Activated naive CD4-positive, alpha-beta T cell (primary cell): ENCODE measurements at regions not wholly inside any gene's neighbourhood (a gene's known extent, or its start where the extent isn't known, plus 50 kb on each side); places are given as distances from the start of the nearest gene placed in this dataset.

Source experiments
- DNase-seq, 4 experiments: peaks; one replicate each; lab custom pipeline; 2025; lab: John Stamatoyannopoulos, UW

DNA sequence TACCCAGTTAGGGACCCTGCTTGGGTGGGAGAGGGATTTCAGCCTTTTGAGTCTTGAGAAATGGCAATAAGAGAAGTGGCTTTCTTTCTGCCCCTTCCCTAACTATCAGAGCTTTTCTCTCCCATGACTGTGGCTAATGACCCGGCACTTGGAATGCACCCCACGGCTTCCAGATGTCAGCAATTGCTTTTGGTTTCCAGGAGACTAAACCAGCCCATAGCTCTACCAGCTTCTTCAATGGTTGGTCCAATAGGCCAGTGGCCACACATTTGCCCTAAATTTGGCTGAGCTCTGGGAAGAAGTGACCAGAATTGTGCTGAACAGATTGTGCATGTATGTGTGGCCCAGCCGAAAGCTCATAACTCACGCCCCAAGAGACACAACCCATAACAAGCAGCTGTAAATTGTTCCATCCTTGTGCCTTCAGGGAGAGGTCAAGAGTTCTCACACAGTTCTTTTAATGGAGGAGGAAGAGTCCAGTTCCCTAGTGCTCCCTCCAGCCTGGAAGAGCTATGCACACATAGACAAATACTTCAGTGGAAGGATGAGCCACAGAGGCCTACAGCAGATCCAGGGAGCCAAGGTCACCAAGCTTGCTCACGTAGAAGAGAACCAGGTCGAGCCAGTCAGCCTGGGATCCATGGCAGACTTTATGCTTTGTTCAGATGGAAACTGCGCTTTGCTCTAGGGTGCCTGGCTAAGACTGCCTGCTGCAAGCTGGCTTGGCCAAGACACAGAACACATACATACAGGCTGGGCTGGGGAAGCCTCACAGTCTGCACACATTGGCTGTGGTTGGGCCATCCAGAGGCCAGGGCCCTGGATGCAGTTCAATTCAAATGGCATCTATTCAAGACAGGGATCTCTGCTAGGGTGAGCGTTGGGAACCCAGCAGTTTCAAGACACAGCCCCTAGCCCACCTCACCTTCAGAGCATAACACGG, 131.8 kb upstream of the HABP2 start:
- DNase-seq, result no peak

DNA sequence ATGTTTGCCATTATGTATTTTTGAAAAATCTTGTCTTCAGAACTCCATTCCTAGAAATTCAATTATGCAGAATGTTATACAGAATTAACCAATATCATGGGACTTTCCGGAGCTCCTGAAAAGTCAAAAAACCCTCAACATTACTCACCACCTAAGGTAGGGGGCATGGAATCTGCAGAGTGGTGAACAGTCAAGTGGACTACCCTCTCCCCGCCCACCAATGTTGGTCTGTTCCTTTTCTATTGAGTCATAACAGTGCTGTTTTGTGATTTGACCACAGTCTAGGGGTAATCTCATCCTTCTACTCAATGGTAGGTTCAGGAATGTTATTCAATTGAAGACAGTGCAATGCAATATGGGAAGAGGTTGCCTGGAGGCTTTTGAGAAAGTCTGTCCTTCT, 130.5 kb upstream of the HABP2 start:
- DNase-seq, result no peak

DNA sequence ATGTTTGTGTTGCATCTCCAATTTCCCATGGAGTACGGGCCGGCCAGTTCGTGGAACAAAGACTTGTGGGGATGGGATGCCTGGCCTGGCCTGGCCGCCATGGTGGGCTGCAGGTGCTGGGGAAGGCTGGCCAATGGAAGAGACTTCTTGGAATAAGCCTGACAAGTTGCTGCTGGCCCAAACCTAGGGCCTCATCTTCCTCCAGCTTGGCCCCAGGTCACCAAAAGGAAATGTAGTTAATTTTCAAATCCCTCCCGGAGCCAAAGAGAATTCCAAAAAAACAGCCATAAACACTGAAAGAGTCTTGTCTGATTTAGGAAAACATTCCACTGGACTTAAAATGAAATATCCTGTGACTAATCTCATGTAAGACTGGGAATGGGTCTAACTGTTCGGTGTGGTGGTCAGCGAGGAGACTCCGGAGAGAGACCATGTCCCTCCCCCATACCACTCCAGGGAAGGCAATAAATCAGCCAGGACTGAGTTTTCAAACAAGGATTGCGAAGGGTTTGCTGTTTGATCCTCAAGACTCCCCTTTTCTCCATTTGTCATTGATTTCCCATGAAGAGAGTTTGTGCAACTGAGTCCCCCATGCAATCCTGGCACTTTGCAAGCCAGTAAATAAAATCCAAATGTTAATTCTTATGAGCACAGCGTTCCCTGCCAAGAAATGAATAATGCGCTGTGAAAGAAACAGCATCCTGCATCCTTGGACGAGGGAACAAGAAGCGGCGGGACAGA, 128.7 kb upstream of the HABP2 start:
- no peak for DNase-seq

DNA sequence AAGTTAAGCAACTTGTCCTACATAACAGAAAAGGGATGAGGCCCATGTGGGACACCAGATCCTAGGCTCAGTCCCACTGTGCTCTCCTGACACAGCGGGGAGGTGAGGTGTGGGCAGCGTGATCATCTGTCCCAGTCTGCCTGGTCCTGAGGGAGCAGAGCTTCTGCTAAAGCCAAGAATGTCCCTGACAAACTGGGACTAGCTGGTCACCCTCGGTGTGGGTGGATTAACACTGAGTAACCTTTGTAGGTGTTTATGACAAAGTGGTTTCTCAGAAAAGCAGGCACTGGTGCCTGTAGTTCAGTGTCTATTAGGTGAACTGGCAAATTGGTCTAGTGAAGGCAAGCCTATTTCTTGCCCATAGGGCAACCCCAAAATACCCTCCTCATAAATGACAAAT, 127.8 kb upstream of the HABP2 start:
- DNase-seq, result no peak

DNA sequence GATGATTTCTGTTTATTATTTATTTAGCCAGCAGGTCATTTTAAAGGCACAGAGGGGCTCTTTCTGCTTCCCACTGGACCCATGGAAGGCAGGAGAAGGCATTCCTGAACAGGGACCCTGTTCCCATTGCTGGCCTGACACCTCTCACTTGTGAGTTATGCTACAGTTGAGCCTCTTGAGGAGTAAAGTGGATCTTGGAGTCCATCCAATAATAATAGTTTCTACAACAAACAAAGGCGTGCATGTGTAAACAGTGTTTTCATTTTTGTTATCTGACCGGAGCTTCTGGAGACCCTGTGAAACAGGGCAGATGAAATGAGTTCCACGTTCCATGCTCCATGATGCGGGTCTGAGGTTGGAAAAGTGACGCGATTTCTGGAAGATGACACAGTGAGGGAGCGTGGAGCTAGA, 127.3 kb upstream of the HABP2 start:
- no peak for DNase-seq

DNA sequence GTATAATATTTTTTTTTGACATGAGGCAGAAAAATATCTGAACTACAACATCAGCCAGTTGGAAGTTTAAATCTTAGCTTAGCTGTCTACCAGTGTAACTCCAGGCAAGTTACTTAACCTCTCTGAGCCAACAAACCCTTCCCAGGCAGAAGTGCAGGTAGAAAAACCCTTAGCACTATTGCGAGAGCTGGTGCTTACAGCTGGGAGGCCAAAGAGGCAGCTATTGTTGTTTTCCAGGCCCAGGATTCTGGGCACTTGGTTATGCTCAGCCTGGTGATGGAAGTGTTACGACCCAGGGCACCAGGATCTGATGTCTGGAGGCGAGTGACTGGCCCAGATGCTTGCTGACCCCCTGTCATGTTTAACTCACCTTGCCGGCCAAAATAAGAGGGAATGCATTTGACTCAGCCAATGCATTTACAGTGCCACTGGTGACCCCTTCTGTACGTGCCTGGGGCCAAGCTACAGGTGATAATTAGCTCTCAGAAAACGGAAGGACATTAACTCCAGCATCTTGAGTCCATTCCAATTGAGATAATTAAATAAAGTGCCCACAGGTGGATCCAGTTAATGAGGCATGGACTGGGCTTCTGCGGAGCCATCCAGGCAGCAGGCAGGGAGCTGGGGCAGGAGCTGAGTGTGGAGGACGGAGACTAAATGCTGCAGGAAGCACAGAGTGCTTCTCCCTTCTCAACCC, 126.5 kb upstream of the HABP2 start:
- DNase-seq, result no peak

DNA sequence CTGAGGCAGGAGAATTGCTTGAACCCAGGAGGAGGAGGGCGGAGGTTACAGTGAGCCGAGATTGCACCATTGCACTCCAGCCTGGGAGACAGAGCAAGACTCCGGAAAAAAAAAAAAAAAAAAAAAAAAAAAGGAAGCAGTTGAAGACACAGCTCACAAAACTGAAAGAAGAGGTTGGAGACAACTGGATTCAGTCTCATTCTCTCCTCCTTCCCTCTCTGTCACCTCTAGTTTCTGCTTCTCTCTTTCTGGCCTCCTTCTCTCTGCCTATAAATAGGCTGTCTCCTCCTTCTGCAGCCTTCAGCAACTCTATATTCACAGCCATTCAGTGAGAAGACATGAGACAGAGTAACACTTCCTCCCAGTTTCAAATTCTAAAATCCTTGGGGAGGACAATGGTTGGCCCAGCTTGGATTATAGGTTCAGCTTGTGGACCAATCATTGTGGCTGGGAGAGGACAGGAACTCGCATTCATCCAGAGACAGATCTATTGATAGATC, 125.6 kb upstream of the HABP2 start:
- DNase-seq, result no peak

DNA sequence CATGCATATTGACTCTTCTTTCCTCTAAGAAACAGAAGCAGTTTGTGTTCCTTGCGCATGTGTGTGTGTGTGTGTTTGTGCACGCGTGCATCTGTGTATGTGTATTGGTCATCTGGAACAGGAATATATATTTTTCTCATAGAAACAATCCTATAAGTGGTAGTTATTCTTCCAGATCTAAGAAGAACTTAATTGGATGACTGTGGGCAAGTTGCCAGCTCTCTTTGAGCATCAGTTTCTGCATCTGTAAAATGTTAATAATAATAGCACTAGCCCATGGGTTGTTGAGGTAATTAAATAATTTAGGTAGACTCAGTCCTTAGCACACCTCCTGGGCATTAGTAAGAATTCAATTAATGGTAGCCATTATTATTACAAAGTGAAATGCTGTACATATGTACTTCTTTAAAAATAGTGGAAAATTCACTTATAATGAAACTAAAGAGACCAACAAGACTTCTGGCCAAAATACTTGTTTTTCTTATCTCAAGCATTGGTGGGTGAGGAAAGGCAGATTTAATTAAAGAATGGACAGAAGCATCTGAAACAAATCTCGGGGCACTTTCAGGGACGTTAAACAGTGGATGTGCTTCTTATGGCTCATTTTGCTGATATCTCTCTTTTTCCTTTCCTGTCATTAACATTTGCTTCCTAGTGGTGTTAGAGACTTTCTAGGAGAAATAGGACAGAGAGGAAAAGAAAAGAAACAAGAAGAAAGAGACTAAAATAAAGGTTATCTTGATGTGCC, 124.9 kb upstream of the HABP2 start:
- no peak for DNase-seq

DNA sequence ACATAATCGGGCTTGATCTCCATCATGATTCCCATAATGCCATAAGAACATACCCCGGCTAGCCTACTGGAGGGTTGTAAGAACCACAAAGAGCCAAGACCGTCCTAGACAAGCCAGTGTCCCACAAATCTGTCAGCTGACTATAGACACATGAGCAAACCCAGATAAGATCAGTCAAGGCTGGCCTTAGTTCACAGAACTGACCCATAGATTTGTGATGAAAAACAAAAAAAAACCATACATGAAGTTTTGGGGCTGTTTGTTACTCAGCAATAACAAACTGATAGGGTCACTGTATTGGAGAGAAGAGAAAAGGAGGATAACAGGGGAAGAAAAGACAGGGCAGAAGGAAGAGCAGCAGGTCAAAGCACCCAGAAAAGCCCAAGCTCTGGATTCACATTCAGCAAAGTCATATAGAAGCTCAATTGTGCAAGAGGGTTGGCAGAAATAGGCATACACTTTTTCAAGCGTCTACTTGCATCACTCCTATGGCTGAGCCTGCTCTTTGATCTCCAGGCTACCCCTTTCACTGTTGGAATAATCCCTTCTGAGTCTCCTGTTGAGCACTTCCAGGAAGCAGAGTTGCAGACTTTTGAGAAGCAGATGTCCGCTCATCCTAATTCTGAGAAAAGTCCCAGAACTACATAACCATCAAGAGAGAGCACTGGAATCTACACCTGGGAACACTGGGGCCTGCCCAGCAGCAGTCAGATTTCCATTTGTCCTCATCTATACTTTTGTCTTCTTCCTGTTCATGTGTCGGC, 122.0 kb upstream of the HABP2 start:
- DNase-seq, result no peak

DNA sequence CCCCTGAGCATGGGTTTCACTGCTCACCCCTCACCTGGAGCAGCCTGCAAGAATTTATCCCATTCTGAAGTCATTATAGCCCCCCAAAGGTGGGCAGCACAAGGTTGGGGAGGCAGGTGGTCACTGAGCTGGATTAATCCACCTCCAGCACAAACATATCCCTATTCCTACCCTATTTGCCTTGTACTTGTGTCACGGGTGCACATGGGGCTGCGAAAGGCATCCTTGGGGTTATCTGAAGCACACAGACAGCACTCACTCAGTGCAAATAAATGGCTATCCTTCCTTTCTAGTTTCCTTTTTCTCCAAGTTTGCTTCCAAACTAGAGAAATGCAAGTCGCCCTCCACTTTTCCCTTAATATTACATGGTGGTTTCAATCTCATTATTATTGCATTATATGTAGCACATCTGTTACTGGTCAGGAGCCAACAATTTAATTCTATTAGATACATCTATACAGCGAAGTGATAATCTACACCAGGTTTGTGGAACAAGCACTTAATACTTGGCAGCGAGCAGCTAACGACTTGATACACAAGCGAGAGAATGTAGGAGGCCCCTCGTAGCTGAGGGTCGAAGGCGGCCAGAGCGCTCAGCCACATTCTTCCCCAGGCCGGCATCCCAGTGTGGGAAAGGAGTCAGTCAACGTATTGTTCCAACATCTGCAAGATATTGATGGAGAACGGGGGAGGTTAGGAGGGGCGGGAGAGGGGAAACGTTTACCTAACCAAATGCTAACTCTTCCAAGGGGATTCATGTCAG, 121.3 kb upstream of the HABP2 start:
- DNase-seq, result no peak

DNA sequence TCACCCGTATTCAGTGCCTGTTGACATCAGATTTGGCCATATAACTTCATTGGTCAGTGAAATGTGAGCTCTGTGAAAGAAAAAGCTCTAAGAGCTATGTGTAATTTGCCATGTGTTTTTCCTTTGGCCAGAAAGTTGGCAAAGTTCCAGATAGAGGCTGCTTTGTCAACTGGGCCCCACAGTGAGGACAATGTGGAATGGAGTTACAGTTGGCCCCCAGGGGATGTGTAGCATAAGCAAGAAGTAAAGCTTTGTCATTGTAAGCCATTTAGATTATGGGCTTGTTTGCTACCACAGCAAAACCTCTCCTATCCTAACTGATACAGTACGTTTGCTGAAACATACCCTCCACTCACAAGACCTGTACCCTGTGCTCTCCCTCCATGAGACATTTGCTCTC, 119.1 kb upstream of the HABP2 start:
- no peak for DNase-seq

DNA sequence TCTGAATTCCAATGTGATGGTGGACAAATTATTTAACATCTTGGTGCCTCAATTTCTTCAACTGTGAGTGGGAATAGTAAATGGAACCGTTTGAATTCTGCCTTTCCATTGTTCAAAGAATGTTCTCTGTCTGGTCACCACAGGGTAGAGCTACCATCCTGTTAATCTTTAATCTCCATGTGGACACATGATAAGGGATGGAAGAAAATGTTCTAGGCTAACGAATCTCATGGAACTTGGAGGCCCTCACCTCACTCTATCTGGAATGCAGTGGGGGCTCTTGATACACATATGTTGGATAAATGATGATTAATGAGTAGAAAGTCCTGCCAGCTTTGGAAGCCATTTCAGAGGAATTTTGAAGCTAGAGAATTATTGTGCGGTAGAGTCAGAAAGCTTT, 118.5 kb upstream of the HABP2 start:
- no peak for DNase-seq

DNA sequence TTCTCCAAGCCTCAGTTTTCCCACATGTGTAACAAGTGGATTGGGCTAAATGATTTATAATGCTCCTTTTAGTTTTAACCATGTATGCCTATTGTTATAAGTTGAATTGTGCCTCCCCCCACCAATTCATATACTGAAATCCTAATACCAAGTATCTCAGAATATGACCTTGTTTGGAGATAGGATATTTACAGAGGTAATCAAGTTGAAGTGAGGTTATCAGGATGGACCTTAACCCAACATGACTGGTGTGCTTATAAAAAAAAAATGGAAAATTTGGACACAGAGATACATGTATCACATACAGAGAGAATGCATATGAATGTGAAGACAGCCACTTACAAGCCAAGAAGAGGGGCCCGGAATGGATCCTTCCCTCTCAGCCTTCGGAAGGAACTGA, 117.9 kb upstream of the HABP2 start:
- DNase-seq, result no peak

DNA sequence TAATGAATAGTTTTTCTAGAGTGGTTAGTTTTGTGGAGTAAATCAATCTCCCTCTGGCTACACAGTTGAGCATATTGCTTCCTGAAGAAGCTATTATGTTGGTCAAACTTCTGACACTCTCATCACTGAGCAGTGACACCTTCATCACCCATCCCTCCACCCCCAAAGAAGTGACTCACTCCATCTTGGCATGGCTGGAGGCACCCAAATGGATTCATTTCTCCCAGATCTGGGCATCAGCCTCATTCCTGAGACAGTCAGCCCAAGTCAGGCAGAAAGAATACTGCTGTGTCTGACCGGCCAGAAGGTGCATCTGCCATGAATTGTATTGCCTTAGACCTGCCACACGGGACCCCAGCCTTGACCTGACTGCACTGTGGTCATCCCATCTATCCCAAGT, 117.0 kb upstream of the HABP2 start:
- DNase-seq, result no peak

DNA sequence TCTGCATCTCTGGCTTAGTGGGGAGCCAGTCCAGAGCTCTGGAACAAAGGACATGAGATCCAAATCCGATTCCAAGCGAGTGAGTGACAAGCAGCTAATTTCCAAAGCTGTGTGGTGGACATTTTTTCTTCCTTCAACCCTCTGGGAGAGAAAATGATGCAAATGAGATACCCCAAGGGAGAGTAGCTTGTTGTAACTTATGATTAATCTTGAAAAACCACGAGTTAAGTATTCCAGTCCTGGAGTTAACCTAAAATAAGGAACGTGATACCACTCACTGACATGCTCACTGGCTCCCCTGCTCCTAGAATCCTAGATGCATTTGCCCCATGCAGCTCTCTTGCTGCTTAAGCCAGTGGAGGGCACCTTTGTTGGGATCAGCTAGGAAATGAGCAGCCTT, 116.0 kb upstream of the HABP2 start:
- no peak for DNase-seq

DNA sequence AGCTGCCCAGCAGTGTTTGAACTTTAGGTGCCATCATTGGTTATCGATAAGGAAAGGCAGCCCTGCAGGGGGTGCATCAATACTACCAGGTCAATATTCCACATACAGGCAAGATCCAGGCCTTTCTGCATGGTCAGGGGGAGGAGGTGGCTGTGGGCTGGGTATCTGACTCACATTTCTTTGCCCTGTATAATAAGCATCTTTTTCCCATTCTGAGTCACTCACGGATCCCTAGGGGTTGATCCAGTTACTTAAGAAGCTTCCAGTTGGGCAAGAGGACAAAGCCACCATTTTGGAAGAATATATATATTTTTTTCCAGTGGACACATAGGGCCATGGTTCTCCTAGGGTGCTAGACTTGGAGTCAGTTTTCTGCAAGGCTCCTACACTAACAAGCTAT, 114.2 kb upstream of the HABP2 start:
- no peak for DNase-seq

DNA sequence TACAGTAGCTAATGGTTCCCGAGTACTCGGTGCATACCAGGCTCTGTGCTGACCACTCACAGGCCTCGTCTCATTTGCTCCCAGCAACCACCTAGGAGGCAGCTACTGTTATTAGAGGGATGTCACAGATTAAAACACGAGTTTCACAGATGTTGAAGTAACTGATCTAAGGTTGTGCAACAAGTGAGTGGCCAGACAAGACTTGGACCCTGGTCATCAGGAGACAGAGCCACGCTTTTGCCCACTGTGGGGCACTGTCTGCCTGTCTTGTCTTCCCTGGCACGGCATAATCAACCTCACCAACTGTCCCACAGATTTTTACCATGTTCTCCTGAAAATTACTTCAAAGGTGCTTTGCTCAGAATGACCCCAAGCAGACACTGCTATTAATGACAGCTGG, 111.6 kb upstream of the HABP2 start:
- no peak for DNase-seq

DNA sequence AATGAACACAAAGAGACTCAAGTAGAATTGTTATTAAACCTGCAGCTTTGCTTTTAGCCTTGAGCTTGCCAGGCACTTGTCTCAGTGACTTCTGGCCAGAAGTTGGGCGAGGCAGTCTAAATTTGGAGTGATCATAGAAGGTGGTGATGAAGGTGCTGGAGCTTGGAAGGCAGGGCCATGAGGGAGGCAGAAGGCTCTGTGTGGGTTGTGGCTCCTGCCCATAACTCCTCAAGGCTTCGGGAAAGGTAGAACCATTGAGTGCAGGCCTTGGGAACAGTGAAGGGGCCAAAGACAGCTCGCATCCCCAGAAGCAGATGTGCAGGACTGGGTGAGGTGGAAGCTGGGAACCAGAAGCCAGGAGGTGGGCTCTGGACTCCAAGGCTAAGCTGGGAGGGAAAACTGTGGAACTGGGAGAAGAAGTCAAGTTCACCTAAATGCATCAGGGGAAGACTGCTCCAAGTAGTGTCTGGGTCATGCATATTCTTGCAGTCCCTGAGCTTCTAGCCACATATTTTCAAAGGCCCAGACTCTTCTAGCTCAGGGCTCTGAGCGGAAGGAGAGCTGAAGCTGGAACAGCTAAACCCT, 111.1 kb upstream of the HABP2 start:
- no peak for DNase-seq

DNA sequence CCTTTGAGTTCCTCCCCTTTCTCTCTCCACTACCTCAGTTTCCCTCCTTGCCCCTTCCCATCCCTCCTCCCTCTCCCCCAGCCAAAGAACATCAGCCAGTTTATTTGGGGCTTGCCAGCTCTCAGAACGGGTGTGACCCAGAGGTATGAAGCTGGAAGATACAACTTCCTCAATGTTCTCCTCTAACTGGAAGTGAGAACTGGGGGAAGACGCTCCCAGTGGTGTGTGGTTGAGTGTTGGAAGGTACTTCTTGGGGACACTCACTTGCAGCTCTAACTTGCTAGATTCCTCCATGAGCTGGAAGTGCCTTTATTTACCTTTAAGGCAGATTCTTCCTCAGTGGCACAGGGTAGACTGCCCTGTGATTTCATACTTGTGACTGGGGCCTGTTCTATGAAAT, 110.5 kb upstream of the HABP2 start:
- no peak for DNase-seq
